SK-N-SH treated with all-trans-retinoic acid at 6 μM for 48 hours (cell line): ENCODE measurements at regions not wholly inside any gene's neighbourhood (a gene's known extent, or its start where the extent isn't known, plus 50 kb on each side); places are given as distances from the start of the nearest gene placed in this dataset.

ENCODE experiments used
- ARNTL ChIP-seq: fragments of 450-650 bp; formaldehyde crosslinking; IDR thresholded peaks from 2 replicates; pipeline ENCODE4 v1.5.0; 2020; ENCODE audit warnings: low read depth, mild to moderate bottlenecking, moderate library complexity, borderline replicate concordance
- BACH2 ChIP-seq: fragments of 250-450 bp; sonication (Bioruptor Pico); IDR thresholded peaks from 2 replicates; pipeline ENCODE4 v1.9.0; 2021; ENCODE audit warnings: mild to moderate bottlenecking, borderline replicate concordance
- ESRRG ChIP-seq: fragments of 250-450 bp; sonication (Bioruptor Pico); IDR thresholded peaks from 2 replicates; pipeline ENCODE4 v1.6.1; 2021; ENCODE audit warnings: mild to moderate bottlenecking
- GLIS3 ChIP-seq: fragments of 250-450 bp; sonication (Bioruptor Pico); IDR thresholded peaks from 2 replicates; pipeline ENCODE4 v1.5.0; 2020; ENCODE audit warnings: mild to moderate bottlenecking, moderate library complexity
- ISL1 ChIP-seq: fragments of 250-450 bp; sonication (Bioruptor Pico); IDR thresholded peaks from 2 replicates; pipeline ENCODE4 v2.1.2; 2022; ENCODE audit warnings: mild to moderate bottlenecking, moderate library complexity
- OSR1 ChIP-seq: fragments of 250-450 bp; sonication (Bioruptor Pico); IDR thresholded peaks from 2 replicates; pipeline ENCODE4 v1.8.0; 2022; ENCODE audit warnings: moderate library complexity, mild to moderate bottlenecking, inconsistent platforms
- PPARA ChIP-seq: fragments of 250-450 bp; sonication (Bioruptor Pico); IDR thresholded peaks from 2 replicates; pipeline ENCODE4 v1.5.0; 2020; ENCODE audit warnings: mild to moderate bottlenecking, borderline replicate concordance
- RARB ChIP-seq: fragments of 250-450 bp; sonication (Bioruptor Pico); IDR thresholded peaks from 2 replicates; pipeline ENCODE4 v1.8.0; 2021; ENCODE audit warnings: mild to moderate bottlenecking, moderate library complexity
- TOX ChIP-seq: fragments of 250-450 bp; sonication (Bioruptor Pico); IDR thresholded peaks from 2 replicates; pipeline ENCODE4 v1.8.0; 2021; ENCODE audit warnings: mild to moderate bottlenecking, moderate library complexity, borderline replicate concordance
- ZC3H10 ChIP-seq: fragments of 250-450 bp; sonication (Bioruptor Pico); IDR thresholded peaks from 2 replicates; pipeline ENCODE4 v1.5.1; 2021; ENCODE audit warnings: mild to moderate bottlenecking, moderate library complexity
- ZFP3 ChIP-seq: fragments of 250-450 bp; sonication (Bioruptor Pico); IDR thresholded peaks from 2 replicates; pipeline ENCODE4 v1.5.0; 2020; ENCODE audit warnings: mild to moderate bottlenecking, moderate library complexity
- ZFP30 ChIP-seq: fragments of 450-650 bp; formaldehyde crosslinking; IDR thresholded peaks from 2 replicates; pipeline ENCODE4 v1.5.0; 2022; ENCODE audit warnings: mild to moderate bottlenecking, moderate library complexity
- TF ChIP-seq, protein P1 (sequence below): fragments of 250-450 bp; sonication (Bioruptor Pico); IDR thresholded peaks from 2 replicates; pipeline ENCODE4 v1.5.1; 2020; ENCODE audit warnings: low read depth, mild to moderate bottlenecking, moderate library complexity
- TF ChIP-seq, protein P2 (sequence below): fragments of 250-450 bp; sonication (Bioruptor Pico); IDR thresholded peaks from 2 replicates; pipeline ENCODE4 v1.8.0; 2020; ENCODE audit warnings: mild to moderate bottlenecking, moderate library complexity, borderline replicate concordance

DNA sequence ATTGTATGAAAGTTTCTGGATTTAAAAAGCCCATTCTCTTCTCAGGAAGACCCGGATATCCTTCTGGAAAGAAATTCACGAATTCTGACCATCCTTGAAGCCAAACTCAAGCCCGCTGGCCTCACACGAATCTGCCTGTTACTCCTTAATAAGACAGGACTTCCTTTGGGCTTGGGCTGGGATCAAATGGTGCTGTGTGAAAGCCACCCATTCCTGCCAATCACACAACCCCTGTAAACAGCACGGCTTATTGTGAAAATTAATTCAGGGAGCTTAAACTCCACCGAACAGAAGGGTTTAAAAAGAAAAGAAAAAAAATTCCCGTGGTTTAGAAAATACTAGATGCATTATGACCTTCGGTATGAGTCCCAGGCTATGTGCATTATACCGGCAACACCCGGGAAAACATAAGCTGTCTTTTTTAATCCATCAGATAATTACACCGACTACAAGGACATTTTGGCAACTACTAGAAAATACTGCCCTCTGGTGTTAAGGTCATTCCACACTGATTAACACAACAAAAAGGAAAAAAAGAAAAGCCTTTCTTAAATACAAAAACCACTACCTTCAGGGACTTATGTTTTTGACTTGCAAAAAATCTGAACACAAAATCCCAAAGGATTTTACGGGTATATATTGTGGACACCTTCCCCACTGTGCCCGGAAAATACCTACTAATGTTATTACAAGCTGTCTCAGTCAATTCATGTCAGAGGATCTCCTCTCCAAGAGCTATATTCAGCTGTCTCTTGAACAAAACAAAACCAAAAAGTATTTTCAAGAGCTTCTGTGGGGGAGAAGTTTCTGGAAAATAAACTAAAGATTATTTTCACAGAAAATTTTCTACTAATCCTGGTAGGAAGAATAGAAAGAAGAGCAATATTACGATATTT is 76.0 kb upstream of the LSM14A start:
- TF ChIP-seq ZC3H10 (CRISPR knock-in tag): no peak
- no peak for TF ChIP-seq PPARA
- no peak for TF ChIP-seq ESRRG (CRISPR knock-in tag)
- TF ChIP-seq, protein P1, sequence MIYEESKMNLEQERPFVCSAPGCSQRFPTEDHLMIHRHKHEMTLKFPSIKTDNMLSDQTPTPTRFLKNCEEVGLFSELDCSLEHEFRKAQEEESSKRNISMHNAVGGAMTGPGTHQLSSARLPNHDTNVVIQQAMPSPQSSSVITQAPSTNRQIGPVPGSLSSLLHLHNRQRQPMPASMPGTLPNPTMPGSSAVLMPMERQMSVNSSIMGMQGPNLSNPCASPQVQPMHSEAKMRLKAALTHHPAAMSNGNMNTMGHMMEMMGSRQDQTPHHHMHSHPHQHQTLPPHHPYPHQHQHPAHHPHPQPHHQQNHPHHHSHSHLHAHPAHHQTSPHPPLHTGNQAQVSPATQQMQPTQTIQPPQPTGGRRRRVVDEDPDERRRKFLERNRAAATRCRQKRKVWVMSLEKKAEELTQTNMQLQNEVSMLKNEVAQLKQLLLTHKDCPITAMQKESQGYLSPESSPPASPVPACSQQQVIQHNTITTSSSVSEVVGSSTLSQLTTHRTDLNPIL: no peak
- no peak for TF ChIP-seq RARB (CRISPR knock-in tag)
- TF ChIP-seq, protein P2, sequence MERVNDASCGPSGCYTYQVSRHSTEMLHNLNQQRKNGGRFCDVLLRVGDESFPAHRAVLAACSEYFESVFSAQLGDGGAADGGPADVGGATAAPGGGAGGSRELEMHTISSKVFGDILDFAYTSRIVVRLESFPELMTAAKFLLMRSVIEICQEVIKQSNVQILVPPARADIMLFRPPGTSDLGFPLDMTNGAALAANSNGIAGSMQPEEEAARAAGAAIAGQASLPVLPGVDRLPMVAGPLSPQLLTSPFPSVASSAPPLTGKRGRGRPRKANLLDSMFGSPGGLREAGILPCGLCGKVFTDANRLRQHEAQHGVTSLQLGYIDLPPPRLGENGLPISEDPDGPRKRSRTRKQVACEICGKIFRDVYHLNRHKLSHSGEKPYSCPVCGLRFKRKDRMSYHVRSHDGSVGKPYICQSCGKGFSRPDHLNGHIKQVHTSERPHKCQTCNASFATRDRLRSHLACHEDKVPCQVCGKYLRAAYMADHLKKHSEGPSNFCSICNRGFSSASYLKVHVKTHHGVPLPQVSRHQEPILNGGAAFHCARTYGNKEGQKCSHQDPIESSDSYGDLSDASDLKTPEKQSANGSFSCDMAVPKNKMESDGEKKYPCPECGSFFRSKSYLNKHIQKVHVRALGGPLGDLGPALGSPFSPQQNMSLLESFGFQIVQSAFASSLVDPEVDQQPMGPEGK (CRISPR knock-in tag): no peak
- TF ChIP-seq ARNTL: no peak
- TF ChIP-seq GLIS3: no peak
- no peak for TF ChIP-seq ZFP30 (CRISPR knock-in tag)
- TF ChIP-seq OSR1 (CRISPR knock-in tag): no peak
- TF ChIP-seq ISL1 (CRISPR knock-in tag): no peak
- no peak for TF ChIP-seq BACH2 (CRISPR knock-in tag)
- no peak for TF ChIP-seq ZFP3 (CRISPR knock-in tag)
- TF ChIP-seq TOX (CRISPR knock-in tag): no peak
